PC-3 (cell line): ENCODE measurements at regions not wholly inside any gene's neighbourhood (a gene's known extent, or its start where the extent isn't known, plus 50 kb on each side); places are given as distances from the start of the nearest gene placed in this dataset.
A peak's percentile ranks its signal among the peaks of the same experiment; 100 is the strongest.

Experiments
- ATAC-seq: fragments of 200-7000 bp; cut with Tn5 transposase; 2 replicates; pipeline ENCODE4 v1.9.1; 2020; ENCODE audit warnings: mild to moderate bottlenecking, moderate library complexity
- BruUV-seq: library from RNA; stranded (reverse); fragments of 400-500 nt; replicated peaks from 2 replicates; lab custom pipeline; 2021; lab: Mats Ljungman, UMichigan
- CTCF ChIA-PET: fragments of 300-600 bp; sonication (Branson Sonifier 250); formaldehyde crosslinking; loops from one replicate; lab custom pipeline; 2022; ENCODE audit warnings: antibody characterized with exemption; lab: Charles Lee
- POLR2A ChIA-PET: fragments of 300-600 bp; sonication (Branson Sonifier 250); formaldehyde crosslinking; loops from one replicate; lab custom pipeline; 2022; ENCODE audit warnings: antibody characterized with exemption; ENCODE audit not compliant: unreplicated experiment; lab: Charles Lee
- DNase-seq: peaks from one replicate; pipeline ENCODE4 v3.0.0-alpha.2; 2015
- H2AFZ ChIP-seq: fragments of 300-600 bp; sonication (generic); 2 replicates; pipeline ENCODE4 v1.6.0; 2016; ENCODE audit warnings: antibody characterized with exemption, low read length
- H3F3A ChIP-seq: fragments of 300-600 bp; sonication (generic); one replicate; pipeline ENCODE4 v1.6.0; 2017; ENCODE audit warnings: antibody characterized with exemption, low read length, control low read depth, mild to moderate bottlenecking; ENCODE audit not compliant: unreplicated experiment
- H3K27ac ChIP-seq: fragments of 300-600 bp; sonication (generic); 2 replicates; pipeline ENCODE4 v1.5.1; 2016; ENCODE audit warnings: mild to moderate bottlenecking, low read length
- H3K27me3 ChIP-seq: fragments of 300-600 bp; sonication (generic); 2 replicates; pipeline ENCODE4 v1.6.1; 2016; ENCODE audit warnings: low read length, mixed read lengths
- H3K36me3 ChIP-seq: fragments of 300-600 bp; sonication (generic); 2 replicates; pipeline ENCODE4 v1.6.1; 2016; ENCODE audit warnings: low read depth, mixed run types, low read length, mixed read lengths
- H3K4me1 ChIP-seq: fragments of 300-600 bp; sonication (generic); 2 replicates; pipeline ENCODE4 v1.5.1; 2016; ENCODE audit warnings: low read length; ENCODE audit not compliant: insufficient read depth
- H3K4me2 ChIP-seq: fragments of 300-600 bp; sonication (generic); 2 replicates; pipeline ENCODE4 v1.6.0; 2016; ENCODE audit warnings: low read length
- H3K4me3 ChIP-seq: fragments of 300-600 bp; sonication (generic); 2 replicates; pipeline ENCODE4 v1.5.1; 2016; ENCODE audit warnings: mild to moderate bottlenecking, low read length, mixed read lengths
- H3K79me2 ChIP-seq: fragments of 300-600 bp; sonication (generic); 2 replicates; pipeline ENCODE4 v1.6.1; 2017; ENCODE audit warnings: low read length, mixed read lengths
- H3K9ac ChIP-seq: fragments of 300-600 bp; sonication (generic); 2 replicates; pipeline ENCODE4 v1.6.0; 2016; ENCODE audit warnings: mild to moderate bottlenecking, low read length
- H3K9me2 ChIP-seq: fragments of 300-600 bp; sonication (generic); replicated peaks from 2 replicates; pipeline ENCODE4 v1.6.1; 2016; ENCODE audit warnings: mixed run types, low read length, mixed read lengths
- H3K9me3 ChIP-seq: fragments of 300-600 bp; sonication (generic); 2 replicates; pipeline ENCODE4 v1.6.1; 2016; ENCODE audit warnings: low read length, mixed read lengths
- H4K20me1 ChIP-seq: fragments of 300-600 bp; sonication (generic); 2 replicates; pipeline ENCODE4 v1.6.1; 2016; ENCODE audit warnings: low read length, mixed read lengths
- EZH2 ChIP-seq: fragments of 300-600 bp; sonication (generic); IDR thresholded peaks from one replicate; pipeline ENCODE4 v1.6.1; 2017; ENCODE audit warnings: antibody characterized with exemption, mild to moderate bottlenecking, low read length; ENCODE audit not compliant: unreplicated experiment
- EZH2phosphoT487 ChIP-seq: fragments of 300-600 bp; sonication (generic); IDR thresholded peaks from 2 replicates; pipeline ENCODE4 v1.6.1; 2018; ENCODE audit warnings: mild to moderate bottlenecking, antibody characterized with exemption, low read length, borderline replicate concordance
- intact Hi-C: fragments of 100-400 bp; cut with micrococcal nuclease; formaldehyde crosslinking; loops from 2 replicates; pipeline ENCODE4 v1.9.0; 2023
- TF ChIP-seq, protein P1 (sequence below): fragments of 300-600 bp; sonication (generic); conservative IDR thresholded peaks from 2 replicates; pipeline ENCODE4 v1.5.1; 2017; ENCODE audit warnings: antibody characterized with exemption, low read depth, mild to moderate bottlenecking, low read length

GRCh38 chr11:116283300-116283699 is 489.5 kb downstream of the BUD13 start:
- BruUV-seq = no TSS peak
- TF ChIP-seq, protein P1, sequence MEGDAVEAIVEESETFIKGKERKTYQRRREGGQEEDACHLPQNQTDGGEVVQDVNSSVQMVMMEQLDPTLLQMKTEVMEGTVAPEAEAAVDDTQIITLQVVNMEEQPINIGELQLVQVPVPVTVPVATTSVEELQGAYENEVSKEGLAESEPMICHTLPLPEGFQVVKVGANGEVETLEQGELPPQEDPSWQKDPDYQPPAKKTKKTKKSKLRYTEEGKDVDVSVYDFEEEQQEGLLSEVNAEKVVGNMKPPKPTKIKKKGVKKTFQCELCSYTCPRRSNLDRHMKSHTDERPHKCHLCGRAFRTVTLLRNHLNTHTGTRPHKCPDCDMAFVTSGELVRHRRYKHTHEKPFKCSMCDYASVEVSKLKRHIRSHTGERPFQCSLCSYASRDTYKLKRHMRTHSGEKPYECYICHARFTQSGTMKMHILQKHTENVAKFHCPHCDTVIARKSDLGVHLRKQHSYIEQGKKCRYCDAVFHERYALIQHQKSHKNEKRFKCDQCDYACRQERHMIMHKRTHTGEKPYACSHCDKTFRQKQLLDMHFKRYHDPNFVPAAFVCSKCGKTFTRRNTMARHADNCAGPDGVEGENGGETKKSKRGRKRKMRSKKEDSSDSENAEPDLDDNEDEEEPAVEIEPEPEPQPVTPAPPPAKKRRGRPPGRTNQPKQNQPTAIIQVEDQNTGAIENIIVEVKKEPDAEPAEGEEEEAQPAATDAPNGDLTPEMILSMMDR = no peak
- no peak for TF ChIP-seq EZH2
- TF ChIP-seq EZH2phosphoT487 = no peak
- CTCF ChIA-PET = no interaction called here
- intact Hi-C loops = no loop called here
- no peaks in the 10 kb centered on the region for H3K79me2 ChIP-seq
- POLR2A ChIA-PET = no interaction called here
- no peak overlapping the region for H3K4me3 ChIP-seq
- H3K36me3 ChIP-seq = no peaks in the 10 kb centered on the region
- H3F3A ChIP-seq = no peaks in the 10 kb centered on the region
- H3K27ac ChIP-seq = no peak overlapping the region
- ATAC-seq = no peak
- no peaks in the 10 kb centered on the region for H3K27me3 ChIP-seq
- H3K9me3 ChIP-seq = no peaks in the 10 kb centered on the region
- no peak overlapping the region for H3K9ac ChIP-seq
- no peaks in the 10 kb centered on the region for H3K4me1 ChIP-seq
- no peak for DNase-seq
- H4K20me1 ChIP-seq = no peaks in the 10 kb centered on the region
- no peak overlapping the region for H2AFZ ChIP-seq
- no peaks in the 10 kb centered on the region for H3K9me2 ChIP-seq
- H3K4me2 ChIP-seq = no peak overlapping the region

- no TSS peak for BruUV-seq
- Histone ChIP-seq H3K9ac (no peak overlapping the region), H3K4me1 (no peaks in the 10 kb centered on the region), H3K9me3 (no peaks in the 10 kb centered on the region), H3K27ac (no peak overlapping the region), H3K9me2 (no peaks in the 10 kb centered on the region), H3K27me3 (no peaks in the 10 kb centered on the region), H3K36me3 (no peaks in the 10 kb centered on the region), H3K4me2 (no peak overlapping the region), H3K4me3 (no peak overlapping the region), H3K79me2 (no peaks in the 10 kb centered on the region), H2AFZ (no peak overlapping the region), H4K20me1 (no peaks in the 10 kb centered on the region), H3F3A (no peaks in the 10 kb centered on the region)
- ChIA-PET CTCF (no interaction called here), POLR2A (no interaction called here)
- intact Hi-C loops = no loop called here
- no peak for DNase-seq
- TF ChIP-seq EZH2phosphoT487 (no peak), EZH2 (no peak)
- TF ChIP-seq, protein P1 = no peak
- no peak for ATAC-seq
Measured at GRCh38 chr11:116282481-116282880, 490.3 kb downstream of the BUD13 start.

- TF ChIP-seq EZH2 = no peak
- TF ChIP-seq, protein P1 = 0 out of 2 replicates have a peak, but pooled peaks have one; percentile 13
- no peaks in the 10 kb centered on the region for H3K9me3 ChIP-seq
- no peak overlapping the region for H3K4me2 ChIP-seq
- no peaks in the 10 kb centered on the region for H3K79me2 ChIP-seq
- H3K36me3 ChIP-seq = no peaks in the 10 kb centered on the region
- no peak for ATAC-seq
- CTCF ChIA-PET = no interaction called here
- no peaks in the 10 kb centered on the region for H3F3A ChIP-seq
- H4K20me1 ChIP-seq = no peaks in the 10 kb centered on the region
- POLR2A ChIA-PET = no interaction called here
- H3K9me2 ChIP-seq = no peaks in the 10 kb centered on the region
- BruUV-seq = no TSS peak
- no peak for DNase-seq
- H3K4me3 ChIP-seq = no peak overlapping the region
- intact Hi-C loops = no loop called here
- H3K9ac ChIP-seq = no peak overlapping the region
- H3K4me1 ChIP-seq = no peaks in the 10 kb centered on the region
- H3K27me3 ChIP-seq = no peaks in the 10 kb centered on the region
- no peak overlapping the region for H2AFZ ChIP-seq
- no peak overlapping the region for H3K27ac ChIP-seq
Measured at GRCh38 chr11:116281173-116282160, 491.3 kb downstream of the BUD13 start.
